ENCODE measurements at regions not wholly inside any gene's neighbourhood (a gene's known extent, or its start where the extent isn't known, plus 50 kb on each side); places are given as distances from the start of the nearest gene placed in this dataset.
"Not testable (repeated sequence)": the region's sequence is repeated elsewhere in the genome, so short reads cannot be mapped to it uniquely, and the experiment has no call there.

DNA sequence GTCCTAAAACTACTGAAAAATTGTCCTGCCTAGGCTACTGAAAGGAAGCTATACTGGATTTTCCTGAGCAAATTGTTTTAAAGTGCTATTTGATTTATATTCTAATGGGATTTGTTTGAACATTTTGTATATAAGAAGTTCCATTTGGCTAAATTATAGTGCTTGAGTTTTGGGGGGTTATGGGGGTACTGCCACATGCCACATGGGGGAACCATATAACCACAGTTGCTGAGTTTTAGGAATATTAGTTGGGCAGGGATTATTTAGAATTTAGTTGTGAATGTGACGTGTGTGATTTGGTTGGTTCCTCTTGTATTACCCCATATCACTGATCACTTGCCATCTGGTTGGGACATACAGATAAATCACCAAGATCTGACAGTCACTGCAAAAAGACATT is 224.5 kb upstream of the TAPT1 start:
- no peak for DNase-seq

DNA sequence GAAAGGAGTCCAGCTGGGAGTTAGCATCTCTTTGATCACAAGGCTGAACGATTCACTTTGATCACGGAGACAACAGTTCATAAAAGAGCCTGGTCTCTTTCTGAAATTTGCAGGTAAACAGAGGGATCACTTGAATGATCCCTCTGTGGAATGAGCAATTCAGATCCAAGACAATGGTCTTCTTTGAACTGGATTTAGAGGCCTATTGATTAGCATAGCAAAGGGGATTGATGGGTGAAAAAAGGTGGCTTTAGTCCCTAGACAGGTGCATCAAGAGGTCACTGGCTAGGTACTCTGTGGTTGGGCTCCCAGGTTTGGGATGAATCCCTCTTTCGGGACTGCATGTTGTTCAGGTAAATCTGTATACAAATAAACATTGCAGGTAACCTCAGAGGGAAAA is 223.8 kb upstream of the TAPT1 start:
- DNase-seq = no peak

DNA sequence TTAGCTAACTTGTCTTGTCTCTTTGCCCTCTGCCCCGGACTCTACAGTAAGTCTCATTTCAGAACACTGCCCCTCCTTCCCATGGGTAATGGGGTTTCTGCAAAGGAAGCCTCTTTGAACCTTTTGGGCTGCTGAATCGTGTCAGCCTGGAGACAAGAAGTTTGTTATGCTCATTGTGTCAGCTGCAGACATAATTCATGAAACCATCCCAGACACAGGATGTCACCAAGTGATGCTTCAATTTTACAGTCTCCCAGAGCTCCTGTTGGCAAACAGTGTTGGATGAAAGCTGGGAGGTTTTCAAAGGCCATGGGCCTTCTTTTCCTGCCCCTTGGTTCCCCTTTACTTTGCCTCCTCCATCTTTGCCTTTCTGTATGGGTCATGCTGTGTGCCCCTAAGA is 223.1 kb upstream of the TAPT1 start:
- DNase-seq = no peak

DNA sequence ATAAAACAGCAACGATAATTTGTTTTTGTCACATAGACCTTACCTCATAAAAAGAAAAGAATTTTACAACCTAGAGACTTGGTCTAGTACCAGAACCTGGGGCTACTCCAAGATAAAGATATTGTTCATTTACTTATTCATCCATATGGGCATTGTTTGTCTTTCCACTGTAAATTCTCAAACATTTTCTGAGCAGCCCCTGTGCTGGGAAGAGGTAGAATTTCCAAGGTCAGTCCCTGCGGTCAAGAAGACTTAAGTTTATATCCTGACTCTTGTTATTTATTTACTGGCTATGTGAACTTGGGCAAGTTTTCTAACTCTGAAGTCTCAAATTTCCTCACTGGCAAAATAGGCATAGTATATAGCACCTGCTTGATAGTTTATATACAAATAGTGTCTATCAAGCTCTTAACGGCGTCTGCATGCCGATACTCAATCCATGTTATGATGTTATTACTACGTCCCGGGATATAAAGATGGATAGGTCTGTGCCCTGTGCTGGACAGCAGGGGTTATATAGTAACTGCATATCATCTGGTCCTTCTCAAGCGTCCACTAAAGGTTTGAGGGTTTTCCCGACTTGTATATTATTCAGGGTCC is 222.1 kb upstream of the TAPT1 start:
- no peak for DNase-seq

DNA sequence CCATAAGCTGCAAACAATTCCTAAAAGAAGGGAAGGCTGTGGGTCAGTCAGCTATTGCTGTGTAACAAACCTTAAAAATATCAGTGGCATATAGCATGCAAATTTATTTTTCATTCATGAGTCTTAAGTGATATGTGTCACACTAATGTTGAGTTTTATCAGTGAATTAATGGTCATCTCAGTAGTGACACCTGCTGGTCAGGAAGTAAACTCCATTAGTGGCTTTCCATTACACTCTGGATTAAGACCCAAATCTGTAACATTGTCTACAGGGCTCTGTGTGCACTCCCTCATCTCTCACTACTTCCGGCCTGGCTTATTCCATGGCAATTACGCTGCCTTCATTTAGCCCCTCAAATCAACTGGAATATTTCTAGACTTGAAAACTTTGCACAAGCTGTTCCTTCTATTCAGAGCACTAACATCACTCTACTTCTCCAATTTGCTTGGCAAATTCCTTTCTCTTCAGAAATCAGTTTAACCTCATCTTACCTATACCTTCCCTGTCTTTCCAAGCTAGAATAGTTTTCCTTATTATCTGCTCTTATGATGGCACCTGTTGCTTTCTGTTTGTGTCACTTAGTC is 217.3 kb upstream of the TAPT1 start:
- DNase-seq = no peak

DNA sequence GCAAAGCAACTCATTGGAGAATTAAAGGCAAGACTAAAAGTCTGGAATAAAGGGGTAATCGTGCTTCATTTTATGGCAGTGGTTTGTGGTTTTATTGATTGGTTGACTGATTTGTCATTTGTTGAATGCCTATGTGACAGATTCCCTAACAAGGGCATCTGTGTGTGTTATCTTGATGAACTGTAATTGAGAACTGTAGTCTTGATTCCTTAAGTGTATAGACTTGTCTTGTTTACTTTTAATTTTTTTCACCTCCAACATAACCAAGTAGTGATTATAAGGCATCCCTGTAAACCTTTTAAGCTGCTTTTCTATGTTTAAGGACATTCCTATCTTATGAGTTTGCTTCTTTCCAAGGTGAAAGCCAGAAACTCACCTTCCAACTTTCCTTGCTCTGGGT is 216.0 kb upstream of the TAPT1 start:
- DNase-seq = no peak

DNA sequence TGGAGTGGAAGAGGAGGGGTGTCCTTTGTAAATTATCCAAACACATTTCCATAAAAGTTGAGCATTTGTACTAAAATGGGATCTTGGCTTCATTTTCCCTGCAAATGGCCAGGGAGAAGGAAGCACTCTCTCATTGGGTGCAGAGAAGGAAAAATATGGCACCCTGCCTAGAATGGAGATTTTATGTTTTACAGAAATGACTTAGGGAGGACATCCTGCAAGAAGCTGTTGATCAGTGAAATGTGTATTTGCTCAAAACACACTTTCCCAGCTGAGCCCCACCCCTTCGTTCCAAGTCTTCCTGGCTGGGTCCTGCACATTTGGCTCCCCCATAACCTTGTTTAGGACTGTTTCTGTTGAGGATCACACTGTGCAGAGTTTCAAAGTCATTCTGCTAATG is 213.5 kb upstream of the TAPT1 start:
- no peak for DNase-seq

DNA sequence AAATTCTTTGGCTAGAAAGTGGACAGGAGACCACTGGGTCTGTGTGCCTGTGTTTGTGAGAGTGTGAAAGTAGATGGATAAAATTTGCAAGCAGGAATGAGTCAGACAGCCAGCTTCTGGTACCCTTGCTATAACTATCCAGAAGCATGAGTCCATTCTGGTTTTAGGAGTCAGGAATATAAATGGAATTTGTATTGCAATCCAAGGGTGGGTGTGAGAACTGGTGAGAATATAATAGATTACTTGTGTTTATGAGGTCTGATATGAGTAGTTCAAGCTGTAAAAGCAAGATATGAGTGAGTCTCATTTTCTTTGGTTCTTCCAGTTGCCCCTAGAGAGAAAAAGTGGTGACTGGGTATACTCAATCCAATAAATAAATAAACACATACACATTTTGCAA is 212.7 kb upstream of the TAPT1 start:
- no peak for DNase-seq

DNA sequence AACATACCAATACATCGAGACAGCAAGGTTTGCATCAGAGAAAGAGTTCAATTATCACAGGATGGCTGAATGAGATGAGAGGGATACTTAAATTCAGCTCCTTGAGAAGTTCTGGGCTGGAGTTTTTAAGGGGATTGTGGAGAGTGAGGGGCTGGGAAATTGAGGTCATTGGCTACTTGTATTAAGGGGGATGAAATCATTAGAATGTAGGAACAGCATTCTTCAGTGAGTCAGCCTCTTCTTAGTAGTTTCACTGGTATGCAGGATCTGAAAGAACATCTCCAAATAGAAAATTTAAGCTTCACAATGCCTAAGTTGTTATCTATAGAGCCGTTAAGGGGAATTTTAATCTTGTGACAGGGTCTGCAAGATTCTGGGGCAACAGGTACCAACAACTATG is 211.6 kb upstream of the TAPT1 start:
- DNase-seq = no peak

DNA sequence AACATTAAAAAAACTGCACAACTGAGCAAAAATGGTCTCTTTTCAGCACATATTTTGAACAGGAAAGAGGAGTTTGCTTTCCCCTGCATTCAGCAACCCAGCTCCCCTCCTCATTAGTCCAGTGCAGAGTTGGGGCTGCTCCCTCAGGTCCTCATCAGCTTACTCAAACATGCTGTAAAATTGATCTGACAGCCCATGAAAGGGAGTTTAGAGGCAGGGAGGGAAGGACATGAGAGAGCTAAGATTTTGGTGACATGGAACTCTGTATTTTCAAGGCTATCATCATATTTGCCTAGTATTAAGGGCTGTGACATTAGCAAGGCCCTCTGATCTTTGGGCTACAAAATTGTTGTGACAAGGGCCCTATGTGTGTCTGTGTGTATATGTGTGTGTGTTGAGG is 205.6 kb upstream of the TAPT1 start:
- no peak for DNase-seq

DNA sequence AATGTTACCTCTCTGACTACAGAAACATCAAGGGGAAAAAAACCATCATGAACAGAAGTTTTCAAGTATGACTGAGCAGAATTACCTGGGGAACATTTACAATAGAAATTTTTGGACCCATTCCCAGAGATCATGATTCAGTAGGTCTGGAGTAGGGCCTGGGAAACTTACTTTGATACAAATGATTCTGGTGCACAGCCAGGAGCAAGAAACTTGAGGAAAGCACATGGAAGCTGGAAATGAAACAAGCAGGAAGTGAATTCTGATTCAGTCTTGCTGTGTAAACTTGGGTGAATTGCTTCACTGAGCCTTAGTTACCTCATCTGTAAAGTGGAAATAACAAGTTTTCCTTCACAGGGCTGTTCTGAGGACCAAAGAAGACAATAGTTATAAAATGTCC is 192.5 kb upstream of the TAPT1 start:
- DNase-seq = no peak

DNA sequence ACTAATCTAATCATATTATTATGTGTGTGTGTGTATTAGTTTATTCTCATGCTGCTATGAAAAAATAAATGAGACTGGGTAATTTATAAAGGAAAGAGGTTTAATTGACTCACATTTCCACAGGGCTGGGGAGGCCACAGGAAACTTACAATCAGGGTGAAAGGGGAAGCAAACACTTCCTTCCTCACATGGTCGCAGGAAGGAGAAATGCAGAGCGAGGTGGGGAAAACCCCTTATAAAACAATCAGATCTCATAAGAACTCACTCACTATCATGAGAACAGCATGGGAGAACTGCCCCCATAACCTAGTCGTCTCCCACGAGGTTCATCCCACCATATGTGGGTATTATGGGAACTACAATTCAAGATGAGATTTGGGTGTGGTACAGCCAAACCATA is 190.9 kb upstream of the TAPT1 start:
- DNase-seq = no peak

DNA sequence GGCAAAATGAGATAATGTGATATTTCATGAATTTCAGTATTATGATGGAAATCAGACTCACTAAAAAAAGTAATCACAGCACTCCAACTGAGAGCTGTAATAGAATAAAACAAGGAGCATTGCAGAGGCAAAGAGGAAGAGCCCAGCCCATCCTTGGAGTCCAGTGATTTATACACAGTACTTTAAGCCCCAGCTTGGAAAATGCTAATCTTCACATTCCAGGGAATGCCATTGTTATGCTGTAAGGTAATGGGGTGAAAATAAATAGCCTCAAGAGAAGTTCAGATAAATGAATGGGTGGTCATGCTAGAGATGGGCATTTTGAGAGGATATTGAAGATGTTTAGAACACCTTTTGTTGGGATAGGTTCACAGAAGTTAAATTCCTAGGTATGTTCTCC is 190.3 kb upstream of the TAPT1 start:
- DNase-seq = no peak

DNA sequence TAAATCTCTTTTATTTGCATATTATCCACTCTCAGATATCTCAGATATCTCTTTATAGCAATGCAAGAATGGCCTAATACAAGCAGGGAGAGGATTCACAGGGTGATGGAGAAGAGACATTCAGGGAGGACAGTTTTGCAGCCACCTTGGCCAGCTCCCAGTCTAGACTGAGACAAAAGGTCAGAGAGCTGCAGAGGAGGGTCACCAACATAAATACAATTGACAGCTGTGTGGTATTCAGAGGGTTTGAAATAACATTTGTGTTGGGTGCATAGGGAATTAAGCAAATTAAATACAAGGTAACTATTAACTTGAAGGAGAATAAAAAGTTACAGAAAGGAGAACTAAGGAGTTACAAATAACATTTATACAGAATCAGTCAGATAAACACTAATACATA is 189.5 kb upstream of the TAPT1 start:
- DNase-seq = no peak

DNA sequence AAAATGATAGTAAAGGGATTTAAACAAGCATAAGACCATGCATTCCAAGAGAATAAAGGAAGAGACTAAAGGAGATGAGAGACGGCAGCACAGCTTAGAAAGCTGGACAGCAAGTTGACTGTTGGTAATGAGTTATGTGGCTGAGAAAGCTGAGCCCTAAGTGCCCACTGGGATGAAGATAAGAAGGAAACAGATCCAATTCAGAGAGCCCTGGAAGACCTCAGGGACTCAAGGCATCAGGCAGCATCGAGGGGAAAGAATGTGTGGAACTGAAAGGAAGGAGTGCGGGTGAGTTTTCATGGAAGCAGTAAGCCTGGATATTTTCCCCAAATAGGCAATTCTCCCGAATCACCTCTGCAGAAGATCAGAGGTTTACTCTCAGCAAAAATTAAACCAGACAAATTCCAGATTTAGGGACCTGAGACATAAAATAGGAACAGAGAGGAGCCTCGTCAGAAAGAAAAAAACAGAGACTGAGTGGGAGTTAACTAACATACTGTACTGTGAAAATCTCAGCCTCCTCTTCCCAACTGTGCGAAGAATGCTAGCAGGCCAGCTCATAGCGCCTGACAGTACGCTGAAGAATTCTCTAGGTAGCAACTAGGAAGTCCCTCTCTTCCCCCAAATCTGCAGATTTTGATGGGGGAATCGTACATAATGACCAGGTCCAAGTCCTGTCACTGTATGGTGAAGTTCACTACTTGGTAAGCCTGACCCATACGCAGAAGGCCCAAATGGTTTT is 187.7 kb upstream of the TAPT1 start:
- no peak for DNase-seq

DNA sequence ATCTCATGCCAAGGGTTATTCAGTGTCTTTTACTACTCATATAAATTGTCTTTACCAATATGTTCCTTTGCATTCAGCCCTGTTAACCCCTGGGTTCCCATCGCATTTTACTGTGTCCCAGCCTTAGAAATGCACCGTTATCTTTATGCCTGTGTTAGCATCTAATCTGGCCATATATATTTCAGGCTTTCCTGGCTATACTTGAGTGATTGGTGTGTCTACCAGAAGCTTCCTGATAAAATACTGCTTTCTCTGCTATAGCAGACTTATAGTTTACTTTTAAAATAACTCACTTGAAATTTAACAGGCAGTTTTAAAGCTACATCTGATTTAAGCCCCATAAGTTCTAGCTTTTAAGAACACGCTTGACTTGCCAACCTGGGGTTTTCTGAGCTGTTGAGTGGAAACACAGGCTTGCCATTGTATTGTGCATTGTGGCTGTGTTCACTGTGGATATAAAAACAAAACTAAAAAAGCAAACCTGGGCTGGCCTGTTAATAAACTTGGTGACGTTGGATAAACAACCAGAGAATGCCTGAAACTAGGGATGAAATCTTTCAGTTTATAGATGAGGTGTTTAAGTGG is 185.3 kb upstream of the TAPT1 start:
- no peak for DNase-seq

DNA sequence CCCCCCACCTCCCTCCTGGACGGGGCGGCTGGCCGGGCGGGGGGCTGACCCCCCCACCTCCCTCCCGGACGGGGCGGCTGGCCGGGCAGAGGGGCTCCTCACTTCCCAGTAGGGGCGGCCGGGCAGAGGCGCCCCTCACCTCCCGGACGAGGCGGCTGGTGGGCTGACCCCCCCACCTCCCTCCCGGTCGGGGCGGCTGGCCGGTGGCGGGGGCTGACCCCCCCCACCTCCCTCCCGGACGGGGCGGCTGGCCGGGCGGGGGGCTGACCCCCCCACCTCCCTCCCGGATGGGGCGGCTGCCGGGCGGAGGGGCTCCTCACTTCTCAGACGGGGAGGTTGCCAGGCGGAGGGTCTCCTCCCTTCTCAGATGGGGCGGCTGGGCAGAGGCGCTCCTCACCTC is 166.9 kb upstream of the TAPT1 start:
- DNase-seq = not testable (repeated sequence)

DNA sequence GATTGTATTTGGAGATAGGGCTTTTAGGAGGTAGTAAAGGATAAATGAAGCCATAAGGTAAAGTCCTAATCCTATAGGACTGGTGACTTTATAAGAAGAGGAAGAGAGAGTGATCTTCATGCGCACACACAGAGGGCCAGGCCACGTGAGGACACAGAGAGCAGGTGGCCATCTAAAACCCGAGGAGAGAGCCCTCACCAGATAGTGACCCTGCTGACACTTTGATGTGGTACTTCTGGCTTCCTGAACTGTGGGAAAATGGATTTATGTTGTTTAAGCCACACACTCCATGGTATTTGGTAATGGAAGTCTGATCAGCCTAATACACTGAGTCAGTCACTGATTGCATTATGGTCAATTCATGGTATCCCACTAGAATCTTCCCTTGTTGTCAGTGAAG is 164.9 kb upstream of the TAPT1 start:
- no peak for DNase-seq

DNA sequence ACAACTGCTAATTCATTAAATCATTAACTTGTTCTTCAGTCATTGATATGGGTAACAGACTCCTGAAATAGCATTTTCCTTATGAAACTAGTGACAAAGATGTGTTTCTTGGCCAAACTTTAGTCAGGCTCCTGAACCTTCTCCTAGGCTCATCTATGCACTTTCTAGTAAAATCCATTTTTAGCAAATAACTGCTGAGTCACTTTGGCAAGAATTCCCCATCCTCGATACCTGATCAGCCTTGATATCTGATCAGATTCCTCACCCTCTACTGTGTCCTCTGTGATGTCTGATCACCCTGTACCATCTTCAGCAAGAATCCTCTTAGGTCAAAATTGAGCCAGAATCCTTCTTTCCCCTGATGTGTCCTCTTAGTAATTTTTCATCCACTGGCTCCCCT is 161.2 kb upstream of the TAPT1 start:
- DNase-seq = no peak

DNA sequence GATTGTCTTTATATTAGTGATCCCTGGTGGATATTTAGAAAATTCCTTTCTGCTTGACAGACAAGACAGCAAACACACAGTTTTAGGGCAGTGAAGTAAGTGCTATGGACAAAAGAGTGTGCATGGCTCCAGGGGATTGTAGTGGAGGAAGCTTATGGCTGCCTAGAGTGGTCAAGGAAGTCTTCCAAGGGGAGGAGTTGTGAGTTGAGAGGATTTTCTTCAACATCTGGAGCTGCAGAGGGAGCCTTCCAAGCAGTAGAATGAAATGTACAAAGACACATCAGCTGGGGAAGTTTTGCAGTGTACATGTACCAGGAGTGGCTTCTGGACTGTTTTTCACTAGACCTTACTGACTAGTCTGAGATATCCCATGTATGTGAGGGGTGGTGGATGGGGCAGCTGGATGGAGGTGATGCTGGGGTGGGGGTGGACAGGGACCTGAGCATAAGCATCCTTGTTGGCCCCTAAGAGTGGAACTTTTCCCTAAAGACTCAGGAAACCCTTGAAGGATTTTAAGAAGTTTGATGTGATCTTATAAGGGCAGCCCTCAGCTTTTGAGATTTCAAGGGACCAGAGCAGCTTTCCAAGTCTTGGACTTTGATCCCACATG is 160.5 kb upstream of the TAPT1 start:
- DNase-seq = no peak

DNA sequence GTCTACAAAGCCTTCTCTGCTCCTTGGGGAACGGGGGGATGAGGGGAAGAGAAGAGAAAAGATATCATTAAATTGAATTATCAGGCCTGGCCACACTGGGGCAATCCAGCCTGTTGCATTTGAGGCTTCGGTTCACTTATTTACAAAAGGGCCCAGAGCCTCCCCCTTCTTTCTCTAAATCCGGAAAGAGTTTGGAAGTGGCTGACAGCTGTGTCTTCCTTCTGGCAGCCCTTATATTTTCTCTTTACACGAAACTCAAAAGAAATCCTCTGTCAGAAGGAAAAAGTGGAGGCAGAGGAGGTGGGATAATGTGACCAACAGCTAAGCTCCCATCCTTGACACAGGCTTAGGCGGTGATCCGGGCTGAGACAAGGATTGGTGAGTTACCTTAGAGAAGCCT is 158.3 kb upstream of the TAPT1 start:
- no peak for DNase-seq

DNA sequence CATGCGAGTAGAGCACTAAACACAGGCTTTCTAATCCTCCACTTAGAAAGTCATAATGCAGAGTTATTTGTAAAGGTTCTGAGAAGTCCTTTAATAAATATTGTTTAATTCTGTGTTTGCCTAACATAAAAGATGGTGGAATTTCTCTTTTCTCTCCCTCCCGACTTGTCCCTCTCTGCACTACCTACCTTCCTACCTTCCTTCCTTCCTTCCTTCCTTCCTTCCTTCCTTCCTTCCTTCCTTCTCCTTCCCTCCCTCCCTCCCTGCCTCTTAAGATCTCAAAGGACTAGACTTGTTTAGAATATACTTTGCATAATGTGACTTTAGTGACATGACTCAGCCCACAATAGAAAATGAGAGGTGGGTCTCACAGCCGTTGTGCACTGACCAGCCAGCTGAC is 156.3 kb upstream of the TAPT1 start:
- no peak for DNase-seq

DNA sequence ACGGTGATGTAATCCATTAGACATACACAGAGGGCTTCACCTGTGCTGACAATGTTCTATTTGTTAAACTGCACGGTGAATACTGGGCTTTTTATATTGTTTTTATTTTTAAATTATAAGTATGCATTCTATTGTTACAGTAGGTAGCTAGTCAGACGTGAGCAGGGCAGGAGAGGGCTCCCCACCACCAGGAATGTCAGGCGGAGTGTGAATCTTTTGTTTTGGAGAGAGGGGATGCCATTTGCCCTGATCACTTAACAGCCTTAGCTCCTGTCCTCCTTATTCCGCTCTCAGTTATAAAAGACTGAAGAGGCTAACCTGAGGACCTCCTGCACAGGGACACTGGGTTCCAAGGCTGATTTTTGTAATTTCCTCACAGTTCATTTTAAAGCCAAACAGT is 151.6 kb upstream of the TAPT1 start:
- no peak for DNase-seq

DNA sequence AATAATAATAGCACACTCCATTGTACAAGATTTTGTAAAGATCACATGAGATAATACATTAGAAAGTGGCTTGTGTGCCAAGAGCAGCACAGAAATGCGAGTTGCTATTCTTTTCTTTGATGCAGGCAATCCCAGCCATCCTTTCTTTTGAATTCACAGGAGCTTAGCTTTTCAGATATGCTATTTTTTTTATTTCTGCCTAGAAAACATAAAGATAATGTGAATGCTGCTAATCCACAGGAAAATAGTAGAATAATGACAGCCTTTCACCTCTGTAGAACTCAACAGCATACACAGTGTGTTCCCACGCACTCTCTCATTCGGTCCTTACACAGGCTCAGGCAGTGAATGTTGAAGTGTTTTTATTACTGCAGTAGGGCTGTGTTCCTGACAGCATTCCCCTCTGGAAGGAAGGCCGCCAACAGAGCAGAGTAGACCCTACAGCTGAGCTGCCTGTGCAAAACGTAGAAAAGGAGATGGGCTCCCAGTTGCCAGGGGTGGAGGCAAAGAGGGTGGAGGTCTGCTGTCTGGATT is 138.8 kb upstream of the TAPT1 start:
- no peak for DNase-seq

Measured in NCI-H1092 treated with DMSO at 0.1 percent for 48 hours (cell line).